GM23248 (cell line): ENCODE measurements at regions not wholly inside any gene's neighbourhood (a gene's known extent, or its start where the extent isn't known, plus 50 kb on each side); places are given as distances from the start of the nearest gene placed in this dataset.

Experiments used
- DNase-seq: peaks from one replicate; pipeline ENCODE4 v3.0.0-alpha.2; 2015
- H2AFZ ChIP-seq: fragments of 200-600 bp; sonication (generic); 2 replicates; pipeline ENCODE4 v1.6.1; 2016; ENCODE audit warnings: antibody characterized with exemption
- H3F3A ChIP-seq: fragments of 200-600 bp; sonication (generic); 2 replicates; pipeline ENCODE4 v1.6.1; 2016; ENCODE audit warnings: mild to moderate bottlenecking, antibody characterized with exemption, mixed run types; ENCODE audit not compliant: insufficient read depth
- H3K27ac ChIP-seq: fragments of 200-600 bp; sonication (generic); 2 replicates; pipeline ENCODE4 v1.5.1; 2016; ENCODE audit warnings: mild to moderate bottlenecking
- H3K27me3 ChIP-seq: fragments of 200-600 bp; sonication (generic); replicated peaks from 2 replicates; pipeline ENCODE4 v1.6.1; 2016; ENCODE audit warnings: mild to moderate bottlenecking; ENCODE audit not compliant: insufficient read depth
- H3K36me3 ChIP-seq: fragments of 200-600 bp; sonication (generic); 2 replicates; pipeline ENCODE4 v1.6.1; 2016; ENCODE audit warnings: low read depth, mild to moderate bottlenecking
- H3K4me1 ChIP-seq: fragments of 200-600 bp; sonication (generic); 2 replicates; pipeline ENCODE4 v1.6.1; 2016; ENCODE audit warnings: mild to moderate bottlenecking; ENCODE audit not compliant: insufficient read depth
- H3K4me2 ChIP-seq: fragments of 200-600 bp; sonication (generic); one replicate; pipeline ENCODE4 v1.6.1; 2016; ENCODE audit warnings: mild to moderate bottlenecking; ENCODE audit not compliant: unreplicated experiment
- H3K4me3 ChIP-seq: fragments of 200-600 bp; sonication (generic); 2 replicates; pipeline ENCODE4 v1.5.1; 2016; ENCODE audit warnings: mild to moderate bottlenecking
- H3K79me2 ChIP-seq: fragments of 200-600 bp; sonication (generic); 2 replicates; pipeline ENCODE4 v1.6.1; 2016; ENCODE audit warnings: mild to moderate bottlenecking; ENCODE audit not compliant: insufficient read depth
- H3K9ac ChIP-seq: fragments of 200-600 bp; sonication (generic); 2 replicates; pipeline ENCODE4 v1.6.1; 2016; ENCODE audit warnings: mild to moderate bottlenecking
- H3K9me2 ChIP-seq: fragments of 200-600 bp; sonication (generic); 2 replicates; pipeline ENCODE4 v1.6.1; 2016; ENCODE audit warnings: mixed run types, mild to moderate bottlenecking, moderate library complexity; ENCODE audit not compliant: insufficient read depth
- H3K9me3 ChIP-seq: fragments of 200-600 bp; sonication (generic); one replicate; pipeline ENCODE4 v1.6.1; 2017; ENCODE audit warnings: low read depth
- H4K20me1 ChIP-seq: fragments of 200-600 bp; sonication (generic); 2 replicates; pipeline ENCODE4 v1.6.0; 2016; ENCODE audit not compliant: insufficient read depth
- EZH2 ChIP-seq: fragments of 200-600 bp; sonication (generic); IDR thresholded peaks from 2 replicates; pipeline ENCODE4 v1.6.1; 2018; ENCODE audit warnings: antibody characterized with exemption, mild to moderate bottlenecking; ENCODE audit not compliant: insufficient read depth, poor library complexity, severe bottlenecking
- EZH2phosphoT487 ChIP-seq: fragments of 200-600 bp; sonication (generic); IDR thresholded peaks from 2 replicates; pipeline ENCODE4 v1.6.1; 2018; ENCODE audit warnings: antibody characterized with exemption, moderate library complexity, mild to moderate bottlenecking, low read depth; ENCODE audit not compliant: insufficient read depth
- WGBS, 2 experiments: methylation state at CpG; one replicate each; pipeline ENCODE4 v1.1.6; 2015 to 2017; ENCODE audit warnings: low lambda C conversion rate in 2 of 2, low coverage in 1 of 2; ENCODE audit errors: missing lambda C conversion rate in 2 of 2; 5-methylcytosine and 5-hydroxymethylcytosine counted together
- in situ Hi-C: fragments of 300-500 bp; cut with MboI; formaldehyde crosslinking; loops from 2 replicates; pipeline ENCODE4 v1.15.0; 2020

- Histone ChIP-seq H3K9me2 (no peaks in the 10 kb centered on the region), H3K4me3 (no peak overlapping the region), H4K20me1 (no peaks in the 10 kb centered on the region), H3K9ac (no peak overlapping the region), H3K4me2 (no peak overlapping the region), H3K27me3 (no peaks in the 10 kb centered on the region), H3F3A (no peaks in the 10 kb centered on the region), H3K27ac (no peak overlapping the region), H2AFZ (no peak overlapping the region), H3K9me3 (peaks cover 3% of the 10 kb centered on the region), H3K4me1 (0 out of 2 replicates have a peak, but pooled peaks cover 9% of the 10 kb centered on the region), H3K79me2 (no peaks in the 10 kb centered on the region), H3K36me3 (no peaks in the 10 kb centered on the region)
- no peak for DNase-seq
- WGBS, 2 experiments: 95 to 97% methylated on average over 5 of the region's 5 CpGs
- TF ChIP-seq EZH2 (no peak), EZH2phosphoT487 (no peak)
- in situ Hi-C loops: no loop called here
These were observed 317.2 kb downstream of the PDGFC start for GRCh38 chr4:156654410-156654809.

- in situ Hi-C loops: no loop called here
- no peak overlapping the region for H3K9ac ChIP-seq
- TF ChIP-seq EZH2phosphoT487: no peak
- no peak for TF ChIP-seq EZH2
- H3K9me3 ChIP-seq: no peaks in the 10 kb centered on the region
- DNase-seq: no peak
- H3K9me2 ChIP-seq: no peaks in the 10 kb centered on the region
- H3K27ac ChIP-seq: no peak overlapping the region
- H3K27me3 ChIP-seq: no peaks in the 10 kb centered on the region
- no peaks in the 10 kb centered on the region for H4K20me1 ChIP-seq
- H3K79me2 ChIP-seq: no peaks in the 10 kb centered on the region
- H3K4me2 ChIP-seq: no peak overlapping the region
- no peaks in the 10 kb centered on the region for H3K36me3 ChIP-seq
- peaks cover 4% of the 10 kb centered on the region; the same call in 1 of the 2 replicates for H3K4me1 ChIP-seq
- peaks cover 7% of the 10 kb centered on the region; the same call in 1 of the 2 replicates for H3F3A ChIP-seq
- no peak overlapping the region for H3K4me3 ChIP-seq
- H2AFZ ChIP-seq: no peak overlapping the region
These were observed 327.8 kb downstream of the PDGFC start for GRCh38 chr4:156643826-156644225.

GRCh38 chr4:156642161-156642560 lies 329.4 kb downstream of the PDGFC start:
- Histone ChIP-seq H3K4me2 (no peak overlapping the region), H3K9me2 (no peaks in the 10 kb centered on the region), H3K9me3 (no peaks in the 10 kb centered on the region), H3K27me3 (no peaks in the 10 kb centered on the region), H2AFZ (no peak overlapping the region), H3F3A (peaks cover 17% of the 10 kb centered on the region; the same call in 1 of the 2 replicates), H3K9ac (no peak overlapping the region), H3K4me3 (no peak overlapping the region), H3K4me1 (peaks cover 20% of the 10 kb centered on the region), H4K20me1 (no peaks in the 10 kb centered on the region), H3K36me3 (no peaks in the 10 kb centered on the region), H3K27ac (no peak overlapping the region), H3K79me2 (no peaks in the 10 kb centered on the region)
- TF ChIP-seq EZH2phosphoT487 (no peak), EZH2 (no peak)
- peak; percentile 5 for DNase-seq
- 71 to 76% methylated on average over 3 of the region's 3 CpGs for WGBS, 2 experiments
- in situ Hi-C loops: no loop called here

DNA sequence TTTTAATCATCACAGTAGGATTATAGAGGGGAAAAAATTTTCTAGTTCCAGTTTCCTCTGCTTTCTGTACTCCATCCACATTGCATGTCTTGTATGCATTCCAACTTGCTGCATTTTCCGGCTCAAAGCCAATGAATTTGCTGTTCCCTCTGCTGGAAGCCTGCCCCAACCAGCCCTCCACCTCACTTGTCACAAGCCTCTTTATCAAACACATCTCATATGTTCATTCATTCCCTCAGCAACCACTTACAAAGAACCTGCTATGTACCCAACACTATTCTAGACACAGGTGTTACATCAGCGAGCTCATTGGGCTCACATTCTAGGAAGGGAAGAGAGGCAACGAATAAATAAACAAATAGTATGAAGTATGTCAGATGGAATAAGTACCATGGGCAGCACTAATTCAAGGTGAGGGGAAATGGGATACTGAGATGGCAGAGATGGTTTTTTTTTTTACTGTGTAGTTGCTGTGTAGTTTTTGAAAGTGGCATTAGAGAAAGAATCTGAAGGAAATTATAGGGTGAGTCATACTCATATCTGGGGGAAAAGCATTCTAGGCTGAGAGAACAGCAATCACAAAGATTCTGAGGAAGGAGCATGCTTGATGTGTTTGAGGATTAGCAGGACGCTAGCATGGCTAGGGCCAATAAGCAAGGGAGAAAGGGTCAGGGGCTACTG lies 332.5 kb downstream of the PDGFC start:
- peaks cover 17% of the 10 kb centered on the region; the same call in 1 of the 2 replicates for H3F3A ChIP-seq
- no peaks in the 10 kb centered on the region for H3K79me2 ChIP-seq
- no peak overlapping the region for H3K9ac ChIP-seq
- H3K27ac ChIP-seq: peak overlapping the region; percentile 26
- no peaks in the 10 kb centered on the region for H3K9me3 ChIP-seq
- H3K27me3 ChIP-seq: no peaks in the 10 kb centered on the region
- no peaks in the 10 kb centered on the region for H4K20me1 ChIP-seq
- peak overlapping the region; percentile 50 for H3K4me2 ChIP-seq
- no peaks in the 10 kb centered on the region for H3K36me3 ChIP-seq
- H2AFZ ChIP-seq: no peak overlapping the region
- in situ Hi-C loops: no loop called here
- H3K9me2 ChIP-seq: no peaks in the 10 kb centered on the region
- 72 to 78% methylated on average over 4 of the region's 4 CpGs for WGBS, 2 experiments
- peaks cover 36% of the 10 kb centered on the region for H3K4me1 ChIP-seq
- TF ChIP-seq EZH2phosphoT487: no peak
- TF ChIP-seq EZH2: no peak
- peak overlapping the region; percentile 37; the same call in 1 of the 2 replicates for H3K4me3 ChIP-seq
- DNase-seq: peak; percentile 52

- TF ChIP-seq EZH2phosphoT487 (no peak), EZH2 (no peak)
- H4K20me1 ChIP-seq: no peaks in the 10 kb centered on the region
- no peaks in the 10 kb centered on the region for H3K27me3 ChIP-seq
- no peak overlapping the region for H3K9ac ChIP-seq
- peaks cover 36% of the 10 kb centered on the region for H3K4me1 ChIP-seq
- 2 to 6% methylated on average over 5 of the region's 5 CpGs for WGBS, 2 experiments
- no peaks in the 10 kb centered on the region for H3K9me2 ChIP-seq
- H3K9me3 ChIP-seq: no peaks in the 10 kb centered on the region
- H2AFZ ChIP-seq: peak overlapping the region; percentile 57
- peak; percentile 52 for DNase-seq
- H3K27ac ChIP-seq: peak overlapping the region; percentile 26
- H3K4me2 ChIP-seq: peak overlapping the region; percentile 50
- peak overlapping the region; percentile 37 for H3K4me3 ChIP-seq
- in situ Hi-C loops: no loop called here
- H3K36me3 ChIP-seq: no peaks in the 10 kb centered on the region
- no peaks in the 10 kb centered on the region for H3K79me2 ChIP-seq
- H3F3A ChIP-seq: peaks cover 17% of the 10 kb centered on the region; the same call in 1 of the 2 replicates
These were observed 333.3 kb downstream of the PDGFC start for GRCh38 chr4:156638334-156638733.
